Stomach smooth muscle (tissue), 2 donors: ENCODE measurements at regions not wholly inside any gene's neighbourhood (a gene's known extent, or its start where the extent isn't known, plus 50 kb on each side); places are given as distances from the start of the nearest gene placed in this dataset.

Experiments used
- H3K27ac ChIP-seq: one replicate; pipeline ENCODE4 v1.7.0; 2013; ENCODE audit warnings: mild to moderate bottlenecking, low read length, inconsistent platforms
- H3K27me3 ChIP-seq, 2 donors: one replicate each; pipeline ENCODE4 v1.7.0; 2013; ENCODE audit warnings: low read length in 2 of 2; ENCODE audit not compliant: insufficient read depth in 2 of 2, control insufficient read depth in 1 of 2
- H3K36me3 ChIP-seq, 2 donors: one replicate each; pipeline ENCODE4 v1.7.0; 2013; ENCODE audit warnings: low read length in 2 of 2; ENCODE audit not compliant: control insufficient read depth in 2 of 2, insufficient read depth in 2 of 2
- H3K4me1 ChIP-seq: one replicate; pipeline ENCODE4 v1.7.0; 2013; ENCODE audit warnings: low read length; ENCODE audit not compliant: control insufficient read depth, insufficient read depth
- H3K4me3 ChIP-seq, 2 donors: one replicate each; pipeline ENCODE4 v1.7.0; 2013; ENCODE audit warnings: low read length in 2 of 2
- H3K9ac ChIP-seq, 2 donors: one replicate each; pipeline ENCODE4 v1.7.0; 2013; ENCODE audit warnings: low read length in 2 of 2, mild to moderate bottlenecking in 1 of 2
- H3K9me3 ChIP-seq, 2 donors: one replicate each; pipeline ENCODE4 v1.7.0; 2013; ENCODE audit warnings: low read length in 2 of 2; ENCODE audit not compliant: control insufficient read depth in 2 of 2
- donor health status: healthy.
- donor health status: Pancreatic carcinoma.

- Histone ChIP-seq H3K27ac (no peak overlapping the region), H3K36me3 (no peaks in the 10 kb centered on the region), H3K4me1 (peaks cover 14% of the 10 kb centered on the region), H3K4me3 (no peak overlapping the region), H3K27me3 (no peaks in the 10 kb centered on the region), H3K9me3 (peaks cover 5 to 8% of the 10 kb centered on the region in 2 donors), H3K9ac (no peak overlapping the region)
These were observed 231.5 kb downstream of the SUDS3 start for GRCh38 chr12:118607831-118608230.

DNA sequence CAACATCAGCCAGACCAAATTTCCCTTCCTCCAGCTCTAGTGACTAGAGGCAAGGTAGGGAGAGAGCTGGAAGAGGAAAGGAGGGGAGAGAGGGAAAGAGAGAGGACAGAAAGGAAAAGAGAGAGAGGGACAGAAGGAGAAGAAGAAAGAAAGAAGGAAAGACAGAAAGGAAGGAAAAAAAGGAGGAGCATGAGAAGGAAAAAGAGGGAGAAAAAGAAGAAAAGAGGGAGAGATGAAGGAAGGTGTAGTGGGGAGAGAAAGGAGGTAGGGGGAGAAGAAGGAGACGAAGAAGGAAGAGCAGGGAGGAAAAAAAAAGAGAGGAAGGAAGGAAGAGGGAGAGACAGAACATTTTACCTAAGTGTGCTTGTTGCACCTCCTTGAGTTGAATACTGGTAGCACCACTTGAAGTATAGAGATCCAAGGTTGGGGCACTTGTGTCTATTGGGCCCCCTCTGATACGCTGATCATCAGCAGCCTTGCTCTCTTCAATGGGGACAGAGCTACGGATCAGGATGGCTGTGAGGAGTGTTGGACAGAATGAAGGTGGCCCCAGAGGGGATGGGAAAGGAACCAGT is 232.5 kb downstream of the SUDS3 start:
- Histone ChIP-seq H3K9me3 (peaks cover 5 to 8% of the 10 kb centered on the region in 2 donors), H3K9ac (no peak overlapping the region), H3K4me3 (no peak overlapping the region), H3K27me3 (no peaks in the 10 kb centered on the region), H3K4me1 (peaks cover 14% of the 10 kb centered on the region), H3K27ac (no peak overlapping the region), H3K36me3 (no peaks in the 10 kb centered on the region)

DNA sequence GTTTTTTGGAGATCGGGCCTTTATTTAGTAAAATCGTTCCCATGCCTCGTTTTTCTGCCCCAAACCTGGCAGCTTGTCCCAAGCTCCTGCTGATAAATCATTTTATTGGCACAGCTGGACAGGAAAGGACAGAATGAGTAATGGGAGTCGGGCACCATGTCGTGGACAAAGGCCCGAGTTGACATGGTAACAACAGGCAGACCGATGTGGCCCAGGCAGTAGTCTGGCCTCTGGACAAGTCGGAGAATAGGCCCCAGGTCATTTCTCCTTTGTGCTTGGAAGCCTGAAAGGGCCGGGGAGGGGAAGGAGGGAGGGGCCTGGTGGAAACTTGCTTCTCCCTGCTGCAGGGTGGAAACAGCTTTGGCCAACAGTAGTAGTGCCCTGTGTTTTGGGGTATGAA is 234.9 kb downstream of the SUDS3 start:
- no peaks in the 10 kb centered on the region for H3K27me3 ChIP-seq
- peaks cover 14% of the 10 kb centered on the region for H3K4me1 ChIP-seq
- no peaks in the 10 kb centered on the region for H3K36me3 ChIP-seq
- H3K4me3 ChIP-seq: no peak overlapping the region
- peaks cover 5 to 8% of the 10 kb centered on the region in 2 donors for H3K9me3 ChIP-seq
- H3K27ac ChIP-seq: peak overlapping the region; percentile 18
- no peak overlapping the region for H3K9ac ChIP-seq

DNA sequence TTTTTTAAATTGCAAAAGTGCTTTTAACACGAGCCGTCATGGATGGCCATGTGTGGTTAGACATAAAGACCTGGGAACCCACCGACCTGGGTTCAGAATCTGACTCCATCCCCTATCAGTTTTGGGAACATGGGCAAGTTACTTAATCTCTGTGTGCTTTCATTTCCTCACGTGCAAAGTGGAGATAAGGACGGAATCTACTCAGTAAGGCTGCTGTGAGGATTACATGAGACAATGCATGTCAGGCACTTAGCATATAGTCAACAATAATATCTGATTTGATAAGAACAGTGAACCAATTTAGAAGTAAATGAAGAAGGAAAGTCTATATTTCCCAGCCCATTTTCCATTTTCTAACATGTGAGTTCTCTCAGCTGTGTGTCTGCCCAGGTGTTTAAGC is 235.4 kb downstream of the SUDS3 start:
- Histone ChIP-seq H3K9ac (no peak overlapping the region), H3K36me3 (no peaks in the 10 kb centered on the region), H3K4me3 (no peak overlapping the region), H3K27ac (no peak overlapping the region), H3K4me1 (peaks cover 14% of the 10 kb centered on the region), H3K27me3 (no peaks in the 10 kb centered on the region), H3K9me3 (peaks cover 5 to 8% of the 10 kb centered on the region in 2 donors)

GRCh38 chr12:118617611-118618450 is 241.5 kb downstream of the SUDS3 start:
- Histone ChIP-seq H3K27me3 (no peaks in the 10 kb centered on the region), H3K9me3 (no peaks in the 10 kb centered on the region), H3K9ac (no peak overlapping the region), H3K4me3 (no peak overlapping the region), H3K27ac (no peak overlapping the region), H3K36me3 (no peaks in the 10 kb centered on the region), H3K4me1 (no peaks in the 10 kb centered on the region)

- Histone ChIP-seq H3K9me3 (no peaks in the 10 kb centered on the region), H3K4me3 (no peak overlapping the region), H3K27ac (no peak overlapping the region), H3K9ac (no peak overlapping the region), H3K27me3 (no peaks in the 10 kb centered on the region), H3K36me3 (no peaks in the 10 kb centered on the region), H3K4me1 (no peaks in the 10 kb centered on the region)
These were observed 242.3 kb downstream of the SUDS3 start for GRCh38 chr12:118618695-118619094.

GRCh38 chr12:118625050-118625675 is 248.8 kb downstream of the SUDS3 start:
- no peak overlapping the region for H3K27ac ChIP-seq
- no peaks in the 10 kb centered on the region for H3K36me3 ChIP-seq
- no peak overlapping the region for H3K9ac ChIP-seq
- H3K27me3 ChIP-seq: peaks cover 0 to 2% of the 10 kb centered on the region in 2 donors
- H3K4me1 ChIP-seq: no peaks in the 10 kb centered on the region
- H3K9me3 ChIP-seq: no peaks in the 10 kb centered on the region
- H3K4me3 ChIP-seq: no peak overlapping the region

DNA sequence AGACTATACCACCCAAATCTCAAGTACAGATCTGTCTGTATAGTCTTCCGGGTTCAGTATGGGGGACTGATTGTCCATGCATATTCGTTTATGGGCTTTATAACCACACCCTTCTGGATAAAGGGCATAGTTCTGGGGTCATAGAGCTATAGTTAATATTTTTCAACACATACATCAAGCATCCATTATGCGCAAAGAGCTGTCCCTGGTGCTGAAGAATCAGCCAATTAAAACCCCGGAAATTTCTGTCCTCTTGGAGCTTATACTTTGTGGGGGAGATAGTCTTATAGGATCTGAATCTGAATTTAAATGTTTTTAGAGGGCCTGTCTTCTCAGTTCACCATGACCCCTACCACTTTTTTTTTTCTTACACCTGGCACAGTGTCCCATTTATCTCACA is 256.7 kb downstream of the SUDS3 start:
- Histone ChIP-seq H3K4me3 (no peak overlapping the region), H3K27me3 (no peaks in the 10 kb centered on the region), H3K36me3 (no peaks in the 10 kb centered on the region), H3K27ac (no peak overlapping the region), H3K9ac (no peak overlapping the region), H3K9me3 (no peaks in the 10 kb centered on the region), H3K4me1 (no peaks in the 10 kb centered on the region)

GRCh38 chr12:118635276-118635675 is 258.9 kb downstream of the SUDS3 start:
- H3K27ac ChIP-seq: no peak overlapping the region
- H3K9ac ChIP-seq: no peak overlapping the region
- no peak overlapping the region for H3K4me3 ChIP-seq
- no peaks in the 10 kb centered on the region for H3K4me1 ChIP-seq
- H3K9me3 ChIP-seq: no peaks in the 10 kb centered on the region
- no peaks in the 10 kb centered on the region for H3K36me3 ChIP-seq
- H3K27me3 ChIP-seq: no peaks in the 10 kb centered on the region

GRCh38 chr12:118637767-118638370 is 261.5 kb downstream of the SUDS3 start:
- Histone ChIP-seq H3K27ac (no peak overlapping the region), H3K4me1 (no peaks in the 10 kb centered on the region), H3K9ac (no peak overlapping the region), H3K4me3 (no peak overlapping the region), H3K36me3 (no peaks in the 10 kb centered on the region), H3K9me3 (no peaks in the 10 kb centered on the region), H3K27me3 (no peaks in the 10 kb centered on the region)
